GM21529 (cell line): ENCODE measurements at regions not wholly inside any gene's neighbourhood (a gene's known extent, or its start where the extent isn't known, plus 50 kb on each side); places are given as distances from the start of the nearest gene placed in this dataset.
"Not testable (repeated sequence)": the region's sequence is repeated elsewhere in the genome, so short reads cannot be mapped to it uniquely, and the experiment has no call there.

Source experiments
- ATAC-seq: cut with Tn5 transposase; IDR thresholded peaks from one replicate; pipeline ENCODE4 v1.9.1; 2021; ENCODE audit not compliant: unreplicated experiment

- no peak for ATAC-seq
Measured at GRCh38 chr13:22773465-22773864, 407.3 kb upstream of the SGCG start.

- ATAC-seq, result no peak
Measured at GRCh38 chr13:22776394-22777186, 404.2 kb upstream of the SGCG start.

DNA sequence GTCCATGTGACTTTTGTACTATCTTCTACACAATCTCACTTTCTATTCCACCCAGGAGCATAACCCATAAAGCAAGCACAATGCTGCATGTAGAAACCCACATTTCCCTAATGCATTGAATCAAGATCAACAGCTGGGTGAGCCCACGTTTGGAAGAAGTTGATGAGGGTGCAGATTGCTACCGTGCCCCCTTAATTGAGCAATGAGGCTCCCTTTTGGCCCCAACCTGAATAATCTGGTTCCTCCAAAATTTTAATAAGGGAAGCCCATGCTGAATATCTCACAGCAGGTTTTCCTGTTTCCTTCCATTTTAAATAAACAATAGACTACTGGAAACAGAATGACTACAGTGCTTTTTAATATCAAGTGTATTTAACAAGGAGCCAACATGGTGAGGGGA, 403.6 kb upstream of the SGCG start:
- ATAC-seq, result no peak

DNA sequence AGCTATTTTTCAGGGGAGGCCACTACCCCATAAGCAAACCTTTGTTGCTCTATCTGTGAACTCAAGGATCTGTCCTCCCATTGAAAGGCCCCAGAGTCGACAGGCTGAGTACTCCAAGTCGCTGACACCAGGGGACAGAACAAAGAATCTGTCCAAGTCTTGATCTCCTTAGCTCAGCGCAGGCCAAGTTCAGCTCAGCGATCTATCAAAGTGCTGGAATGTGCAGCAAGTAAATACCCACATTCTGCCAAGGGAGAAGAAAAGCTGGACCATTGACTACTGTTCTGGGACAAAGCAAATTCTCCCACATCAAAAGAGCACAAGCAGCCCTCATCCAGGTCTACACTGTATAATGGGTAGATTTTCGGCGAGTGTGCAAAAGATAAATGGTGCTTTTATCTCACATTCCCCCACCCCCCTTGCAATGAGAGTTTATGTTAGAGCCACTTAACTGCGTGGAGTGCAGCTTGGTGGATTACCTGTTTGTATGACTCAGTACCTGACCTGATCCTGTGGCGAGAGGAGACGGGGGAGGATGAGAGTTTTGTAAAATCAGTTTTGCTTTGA, 391.7 kb upstream of the SGCG start:
- no peak for ATAC-seq

DNA sequence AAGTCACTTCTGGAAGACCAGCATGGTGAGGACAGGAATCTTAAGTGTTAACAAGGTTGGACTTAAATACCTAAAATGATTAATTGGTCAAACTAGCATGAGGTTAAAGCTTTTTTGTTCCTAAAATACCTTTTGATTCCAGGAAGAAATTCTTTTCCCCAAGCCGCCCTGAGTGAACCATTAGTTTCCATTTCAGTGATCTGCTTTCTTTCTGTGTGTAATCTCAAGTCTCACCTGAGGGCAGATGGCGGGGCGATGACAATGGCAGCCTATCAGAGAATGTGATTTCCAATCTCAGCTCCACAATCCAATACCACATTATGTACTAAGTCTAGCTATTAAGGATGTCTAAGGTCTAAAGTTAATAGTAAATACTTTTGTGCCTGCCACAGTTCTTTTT, 390.9 kb upstream of the SGCG start:
- no peak for ATAC-seq

DNA sequence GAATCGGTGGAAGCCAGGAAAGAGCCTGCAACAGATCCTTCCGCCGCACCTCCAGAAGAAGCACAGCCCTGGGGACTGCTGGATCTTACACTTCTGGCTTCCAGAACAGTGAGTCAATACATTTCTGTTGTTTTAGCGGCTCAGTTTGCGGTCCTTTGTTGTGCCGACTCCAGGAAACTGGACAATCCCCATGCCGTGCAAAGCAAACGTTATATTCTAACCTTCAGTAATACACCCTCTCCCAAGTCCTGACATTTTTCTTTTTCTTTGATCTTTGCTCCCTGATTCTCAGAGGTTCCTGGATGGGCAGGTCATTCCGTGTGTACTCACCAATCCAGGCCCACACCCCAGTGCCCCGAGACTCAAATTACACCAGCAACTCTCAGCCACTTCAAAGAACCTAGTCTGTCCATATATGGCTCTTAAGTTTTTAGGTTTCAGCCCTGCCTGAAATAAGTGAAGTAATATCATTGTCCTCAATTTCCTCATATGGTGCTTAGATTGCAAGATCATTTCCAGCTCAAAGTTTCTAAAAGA, 387.1 kb upstream of the SGCG start:
- no peak for ATAC-seq

DNA sequence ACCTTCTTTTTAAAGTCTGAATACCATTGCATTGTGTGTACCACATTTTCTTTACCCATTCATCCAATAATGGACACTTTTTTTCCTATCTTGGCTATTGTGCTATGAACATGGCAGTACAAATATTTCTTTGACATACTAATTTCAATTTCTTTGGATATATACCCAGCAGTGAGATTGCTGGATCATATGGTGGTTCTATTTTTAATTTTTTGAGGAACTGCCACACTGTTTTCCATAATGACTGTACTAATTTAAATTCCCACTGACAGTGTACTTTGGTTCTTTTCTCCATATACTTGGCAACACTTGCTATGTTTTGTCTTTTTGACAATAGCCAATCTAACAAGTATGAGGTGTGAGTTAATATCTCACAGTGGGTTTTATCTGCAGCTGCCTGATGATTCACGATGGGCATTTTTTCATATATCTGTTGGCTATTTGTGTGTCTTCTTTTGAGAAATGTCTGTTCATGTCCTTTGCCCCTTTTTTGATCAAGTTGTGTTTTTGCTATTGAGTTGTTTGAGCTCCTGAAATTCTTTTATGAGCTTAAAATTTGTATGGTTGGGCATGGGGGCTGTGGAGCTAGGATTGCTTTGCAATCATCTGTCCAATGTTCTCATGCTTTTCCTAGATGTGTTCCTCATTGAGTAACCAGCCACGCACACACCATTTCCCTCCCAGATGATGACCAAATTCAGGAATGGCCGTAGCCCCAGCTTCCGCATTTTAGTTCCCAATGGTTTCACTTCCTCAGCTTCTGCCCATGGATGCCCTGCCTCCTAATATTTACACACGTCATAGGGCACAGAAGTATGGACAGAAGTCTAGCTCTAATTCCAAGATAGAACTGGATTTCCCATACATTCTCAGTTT, 380.0 kb upstream of the SGCG start:
- no peak for ATAC-seq

DNA sequence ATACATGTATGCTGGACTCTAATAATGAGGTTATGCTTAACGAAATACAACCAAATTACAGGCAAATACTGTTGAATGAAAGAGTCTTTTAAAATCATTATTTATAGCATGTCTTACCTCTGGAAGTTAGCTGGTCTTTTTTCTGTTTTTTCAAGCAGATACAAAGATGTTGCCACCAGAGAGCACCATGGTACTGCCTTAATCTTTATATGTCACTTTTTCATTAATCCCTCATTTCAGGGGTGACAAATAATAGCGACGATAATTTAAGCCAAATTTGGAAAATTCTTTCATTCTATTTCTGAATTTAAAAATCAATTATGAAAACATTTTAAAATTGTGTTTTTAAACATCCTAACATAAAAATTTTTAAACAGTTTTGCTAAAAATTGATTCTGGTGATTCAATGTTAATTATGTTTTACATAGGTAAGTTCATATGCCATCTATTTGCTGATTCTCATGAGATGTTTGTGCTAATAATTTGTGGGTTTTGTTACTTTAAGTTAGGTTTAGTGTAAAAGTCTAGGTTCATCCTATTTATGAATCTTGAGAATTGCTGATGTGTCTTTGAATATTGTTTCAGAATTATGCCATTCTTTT, 379.3 kb upstream of the SGCG start:
- no peak for ATAC-seq

GRCh38 chr13:22812793-22813192, 368.0 kb upstream of the SGCG start:
- ATAC-seq, result no peak

DNA sequence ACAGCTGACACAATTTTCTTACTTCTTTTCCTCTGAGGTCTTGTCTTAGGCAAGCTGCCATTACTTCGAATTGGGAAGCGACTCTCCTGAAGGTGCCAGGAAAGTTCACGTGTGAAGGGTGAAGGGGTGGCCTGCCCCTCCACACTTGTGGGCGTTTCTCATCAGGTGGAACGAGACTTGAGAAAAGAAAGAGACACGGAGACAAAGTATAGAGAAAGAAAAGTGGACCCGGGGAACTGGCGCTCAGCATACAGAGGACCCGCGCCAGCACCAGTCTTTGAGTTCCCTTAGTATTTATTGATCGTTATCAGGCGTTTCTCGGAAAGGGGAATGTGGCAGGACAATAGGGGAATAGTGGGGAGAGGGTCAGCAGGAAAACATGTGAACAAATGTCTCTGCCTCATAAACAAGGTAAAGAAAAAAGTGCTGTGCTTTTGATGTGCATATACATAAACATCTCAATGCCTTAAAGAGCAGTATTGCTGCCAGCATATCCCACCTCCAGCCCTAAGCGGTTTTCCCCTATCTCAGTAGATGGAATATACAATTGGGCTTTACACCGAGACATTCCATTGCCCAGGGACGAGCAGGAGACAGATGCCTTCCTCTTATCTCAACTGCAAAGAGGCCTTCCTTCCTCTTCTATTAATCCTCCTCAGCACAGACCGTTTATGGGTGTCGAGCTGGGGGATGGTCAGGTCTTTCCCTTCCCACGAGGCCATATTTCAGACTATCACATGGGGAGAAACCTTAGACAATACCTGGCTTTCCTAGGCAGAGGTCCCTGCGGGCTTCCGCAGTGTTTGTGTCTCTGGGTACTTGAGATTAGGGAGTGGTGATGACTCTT, 367.0 kb upstream of the SGCG start:
- ATAC-seq, result not testable (repeated sequence)

DNA sequence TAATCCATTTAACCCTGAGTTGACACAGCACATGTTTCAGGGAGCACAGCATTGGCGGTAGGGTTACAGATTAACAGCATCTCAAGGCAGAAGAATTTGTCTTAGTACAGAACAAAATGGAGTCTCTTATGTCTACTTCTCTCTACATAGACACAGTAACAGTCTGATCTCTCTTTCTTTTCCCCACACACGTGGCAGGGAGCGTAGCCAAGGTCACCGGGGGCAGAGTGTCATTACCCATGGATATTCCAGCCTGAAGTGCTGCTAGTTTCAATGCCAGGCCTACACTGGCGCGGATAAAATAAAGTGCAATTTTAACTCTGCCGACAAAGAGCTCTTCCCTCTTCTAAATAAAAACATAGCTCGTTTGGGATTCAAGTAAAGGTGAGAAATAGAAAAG, 366.3 kb upstream of the SGCG start:
- not testable (repeated sequence) for ATAC-seq

- ATAC-seq, result no peak
Measured at GRCh38 chr13:22821589-22821988, 359.2 kb upstream of the SGCG start.

- ATAC-seq, result no peak
Measured at GRCh38 chr13:22825186-22825585, 355.6 kb upstream of the SGCG start.

DNA sequence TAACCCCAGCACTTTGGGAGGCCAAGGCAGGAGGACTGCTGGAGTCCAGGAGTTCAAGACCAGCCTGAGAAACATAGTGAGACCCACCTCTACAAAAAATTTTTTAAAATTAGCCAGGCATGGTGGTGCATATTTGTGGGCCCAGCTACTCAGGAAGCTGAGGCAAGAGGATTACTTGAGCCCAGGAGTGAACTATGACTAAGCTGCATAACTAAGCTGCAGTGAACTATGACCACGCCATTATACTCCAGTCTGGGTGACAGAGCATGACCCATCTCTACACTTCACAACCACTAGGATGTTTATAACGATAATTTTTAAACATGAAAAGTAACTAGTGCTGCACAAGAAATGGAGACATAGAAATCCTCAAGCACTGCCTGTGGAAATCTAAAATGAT, 352.7 kb upstream of the SGCG start:
- no peak for ATAC-seq

DNA sequence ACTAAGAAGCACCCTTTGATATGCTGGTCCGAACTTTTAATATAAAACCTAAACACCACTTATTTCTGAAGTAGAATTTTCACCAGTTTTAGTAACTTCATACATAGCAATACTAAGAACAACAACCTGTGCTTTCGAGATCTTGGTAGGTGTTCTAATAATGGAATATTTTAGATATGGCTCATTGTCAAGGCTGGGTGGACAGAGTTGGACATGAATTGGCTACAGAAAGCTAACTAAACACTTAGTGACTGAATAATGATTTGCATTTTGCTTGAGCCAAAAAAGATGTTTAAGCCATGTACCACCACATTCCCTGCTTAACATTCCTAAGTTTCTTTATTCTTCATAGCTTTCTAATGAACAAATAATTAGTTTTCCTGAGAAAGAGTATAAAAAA, 344.3 kb upstream of the SGCG start:
- no peak for ATAC-seq

DNA sequence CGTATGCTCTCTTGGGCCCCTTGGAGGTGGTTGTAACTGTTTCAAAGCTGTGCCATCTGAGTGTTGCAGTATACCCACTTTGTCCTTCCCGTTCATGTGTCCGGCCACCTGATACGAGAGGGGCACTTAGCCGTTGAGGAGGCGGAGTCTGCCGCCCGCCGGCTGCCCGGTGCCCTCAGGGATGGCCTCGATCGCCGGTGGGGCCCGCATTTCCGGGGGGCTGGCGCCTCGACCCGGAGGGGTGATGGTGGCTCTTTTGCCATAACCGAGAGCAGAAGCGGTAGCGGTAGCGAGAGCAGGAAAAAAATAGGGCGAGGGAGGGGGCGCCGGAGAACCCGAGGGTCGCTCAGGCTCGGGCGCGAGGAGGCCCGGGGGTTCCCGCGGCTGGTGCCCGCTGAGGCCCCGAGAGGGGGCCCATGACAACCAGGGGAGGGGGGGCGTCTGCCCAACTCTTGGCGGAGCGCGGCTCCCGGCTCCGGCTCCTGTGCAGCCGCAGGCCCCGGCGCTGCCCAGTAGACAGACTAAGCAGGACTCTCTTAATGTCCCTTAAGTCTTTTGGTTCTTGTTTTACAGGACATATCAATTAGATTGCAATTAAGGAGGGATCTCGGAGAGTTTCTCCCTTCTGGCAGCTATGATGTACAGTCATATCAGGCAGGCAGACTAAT, 342.7 kb upstream of the SGCG start:
- ATAC-seq, result no peak

DNA sequence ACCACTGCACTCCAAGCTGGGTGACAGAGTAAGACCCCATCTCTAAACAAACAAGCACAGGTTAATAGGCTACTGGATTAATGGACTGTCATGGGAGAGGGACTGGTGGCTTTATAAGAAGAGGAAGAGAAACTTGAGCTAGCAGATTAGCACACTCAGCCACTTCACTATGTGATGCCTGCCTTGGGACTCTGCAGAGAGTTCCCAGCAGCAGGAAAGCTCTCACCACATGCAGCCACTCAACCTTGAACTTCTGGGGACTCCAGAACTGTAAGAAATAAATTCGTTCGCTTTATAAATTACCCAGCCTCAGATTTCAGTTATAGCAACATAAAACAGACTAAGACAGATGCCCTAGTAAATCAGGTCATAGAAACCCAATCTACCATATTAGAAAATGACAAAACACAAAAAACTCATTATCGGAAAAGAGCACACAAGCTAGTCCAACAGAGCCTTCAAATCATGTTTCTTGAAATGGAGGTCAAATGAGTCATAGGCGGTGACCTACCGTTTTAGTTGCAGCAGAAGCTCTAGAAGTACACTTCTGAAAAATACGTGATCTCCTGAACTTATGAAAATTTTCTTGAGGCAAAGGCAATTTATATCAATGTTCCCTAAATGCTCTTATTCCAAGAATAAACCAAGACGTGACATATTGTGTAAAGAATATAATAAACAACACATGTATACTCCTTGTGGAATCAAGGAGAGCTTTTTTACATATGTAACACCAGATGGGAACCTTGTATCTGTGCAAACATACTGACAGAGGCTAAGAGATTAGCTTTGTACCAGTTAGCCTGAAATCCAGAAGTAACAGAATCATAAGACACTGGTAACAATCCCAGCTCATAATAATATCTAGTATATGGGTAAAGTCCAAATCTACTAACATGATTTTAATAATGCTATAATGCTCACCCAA, 340.9 kb upstream of the SGCG start:
- no peak for ATAC-seq

GRCh38 chr13:22846551-22846950, 334.2 kb upstream of the SGCG start:
- ATAC-seq, result no peak
